Peyer's patch (tissue), 4 donors: ENCODE measurements at regions not wholly inside any gene's neighbourhood (a gene's known extent, or its start where the extent isn't known, plus 50 kb on each side); places are given as distances from the start of the nearest gene placed in this dataset.

ENCODE experiments used
- POLR2A ChIP-seq, 2 donors: fragments of 450-650 bp; IDR thresholded peaks; one replicate each; pipeline ENCODE4 v1.5.1; 2017; ENCODE audit warnings: antibody characterized with exemption in 2 of 2, mild to moderate bottlenecking in 2 of 2, moderate library complexity in 2 of 2
- TF ChIP-seq, protein P1 (sequence below), 6 experiments: fragments of 450-650 bp in 4 of 6; fragments of 200-600 bp in 2 of 6; sonication (generic) in 1 of 6; IDR thresholded peaks; one replicate each; pipeline ENCODE4 v1.5.1; 2017 to 2019; ENCODE audit warnings: antibody characterized with exemption in 6 of 6, mild to moderate bottlenecking in 3 of 6, moderate library complexity in 1 of 6

GRCh38 chr16:85173146-85173980 is 61.1 kb upstream of the CIBAR2 start:
- TF ChIP-seq, protein P1, sequence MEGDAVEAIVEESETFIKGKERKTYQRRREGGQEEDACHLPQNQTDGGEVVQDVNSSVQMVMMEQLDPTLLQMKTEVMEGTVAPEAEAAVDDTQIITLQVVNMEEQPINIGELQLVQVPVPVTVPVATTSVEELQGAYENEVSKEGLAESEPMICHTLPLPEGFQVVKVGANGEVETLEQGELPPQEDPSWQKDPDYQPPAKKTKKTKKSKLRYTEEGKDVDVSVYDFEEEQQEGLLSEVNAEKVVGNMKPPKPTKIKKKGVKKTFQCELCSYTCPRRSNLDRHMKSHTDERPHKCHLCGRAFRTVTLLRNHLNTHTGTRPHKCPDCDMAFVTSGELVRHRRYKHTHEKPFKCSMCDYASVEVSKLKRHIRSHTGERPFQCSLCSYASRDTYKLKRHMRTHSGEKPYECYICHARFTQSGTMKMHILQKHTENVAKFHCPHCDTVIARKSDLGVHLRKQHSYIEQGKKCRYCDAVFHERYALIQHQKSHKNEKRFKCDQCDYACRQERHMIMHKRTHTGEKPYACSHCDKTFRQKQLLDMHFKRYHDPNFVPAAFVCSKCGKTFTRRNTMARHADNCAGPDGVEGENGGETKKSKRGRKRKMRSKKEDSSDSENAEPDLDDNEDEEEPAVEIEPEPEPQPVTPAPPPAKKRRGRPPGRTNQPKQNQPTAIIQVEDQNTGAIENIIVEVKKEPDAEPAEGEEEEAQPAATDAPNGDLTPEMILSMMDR (IDR thresholded peaks at IDR 0.05) = no peak
- no peak for TF ChIP-seq POLR2A (IDR thresholded peaks at IDR 0.05)
